SU-DHL-6 (cell line): ENCODE measurements at regions not wholly inside any gene's neighbourhood (a gene's known extent, or its start where the extent isn't known, plus 50 kb on each side); places are given as distances from the start of the nearest gene placed in this dataset.

ENCODE experiments used
- H2AFZ ChIP-seq: fragments of 200-600 bp; sonication (generic); 2 replicates; pipeline ENCODE4 v1.6.1; 2014; ENCODE audit warnings: low read depth, mild to moderate bottlenecking, moderate library complexity, mixed read lengths, antibody characterized with exemption, low read length; ENCODE audit not compliant: severe bottlenecking
- H3F3A ChIP-seq: fragments of 200-600 bp; shearing (Covaris generic); 2 replicates; pipeline ENCODE4 v1.6.0; 2016; ENCODE audit warnings: antibody characterized with exemption, mild to moderate bottlenecking; ENCODE audit not compliant: insufficient read depth
- H3K27ac ChIP-seq: fragments of 200-600 bp; sonication (generic); 2 replicates; pipeline ENCODE4 v1.5.1; 2016; ENCODE audit warnings: low read depth, mild to moderate bottlenecking, low read length, moderate library complexity, mixed read lengths
- H3K27me3 ChIP-seq: fragments of 200-600 bp; sonication (generic), shearing (Covaris generic); 2 replicates; pipeline ENCODE4 v1.6.0; 2014; ENCODE audit warnings: mild to moderate bottlenecking, low read length
- H3K36me3 ChIP-seq: fragments of 200-600 bp; sonication (generic); 2 replicates; pipeline ENCODE4 v1.6.1; 2014; ENCODE audit warnings: mild to moderate bottlenecking, low read length, mixed read lengths
- H3K4me2 ChIP-seq: fragments of 300-600, 200-600 bp; shearing (Covaris generic), sonication (generic); 2 replicates; pipeline ENCODE4 v1.6.0; 2014; ENCODE audit warnings: low read length, low read depth, mild to moderate bottlenecking; ENCODE audit not compliant: poor library complexity, severe bottlenecking
- H3K4me3 ChIP-seq: fragments of 200-600 bp; sonication (generic); 2 replicates; pipeline ENCODE4 v1.5.1; 2014; ENCODE audit warnings: antibody characterized with exemption, low read length, mild to moderate bottlenecking, mixed read lengths; ENCODE audit not compliant: insufficient read depth, poor library complexity, severe bottlenecking
- H3K79me2 ChIP-seq: fragments of 200-600 bp; sonication (generic); 2 replicates; pipeline ENCODE4 v1.6.1; 2014; ENCODE audit warnings: mild to moderate bottlenecking, low read length, moderate library complexity; ENCODE audit not compliant: insufficient read depth
- H3K9ac ChIP-seq: fragments of 200-600 bp; sonication (generic); 2 replicates; pipeline ENCODE4 v1.7.0; 2014; ENCODE audit warnings: mild to moderate bottlenecking, low read length
- H3K9me2 ChIP-seq: fragments of 200-600 bp; sonication (generic); replicated peaks from 2 replicates; pipeline ENCODE4 v1.6.1; 2014; ENCODE audit warnings: low read length; ENCODE audit not compliant: insufficient read depth
- H3K9me3 ChIP-seq: fragments of 200-600 bp; sonication (generic); 2 replicates; pipeline ENCODE4 v1.6.1; 2014; ENCODE audit warnings: low read length, mixed read lengths; ENCODE audit not compliant: insufficient read depth
- H4K20me1 ChIP-seq: fragments of 200-600 bp; sonication (generic); 2 replicates; pipeline ENCODE4 v1.6.1; 2014; ENCODE audit warnings: low read depth, mild to moderate bottlenecking, antibody characterized with exemption, low read length, moderate library complexity, mixed read lengths
- CTCF ChIP-seq: fragments of 200-600 bp; sonication (generic); IDR thresholded peaks from one replicate; pipeline ENCODE4 v1.5.1; 2017; ENCODE audit warnings: antibody characterized with exemption, mild to moderate bottlenecking, low read length, moderate library complexity; ENCODE audit not compliant: insufficient read depth, poor library complexity, severe bottlenecking
- EZH2phosphoT487 ChIP-seq: fragments of 200-600 bp; sonication (generic), shearing (Covaris generic); conservative IDR thresholded peaks from 2 replicates; pipeline ENCODE4 v1.6.1; 2018; ENCODE audit warnings: mild to moderate bottlenecking, antibody characterized with exemption, low read length, moderate library complexity, mixed read lengths

DNA sequence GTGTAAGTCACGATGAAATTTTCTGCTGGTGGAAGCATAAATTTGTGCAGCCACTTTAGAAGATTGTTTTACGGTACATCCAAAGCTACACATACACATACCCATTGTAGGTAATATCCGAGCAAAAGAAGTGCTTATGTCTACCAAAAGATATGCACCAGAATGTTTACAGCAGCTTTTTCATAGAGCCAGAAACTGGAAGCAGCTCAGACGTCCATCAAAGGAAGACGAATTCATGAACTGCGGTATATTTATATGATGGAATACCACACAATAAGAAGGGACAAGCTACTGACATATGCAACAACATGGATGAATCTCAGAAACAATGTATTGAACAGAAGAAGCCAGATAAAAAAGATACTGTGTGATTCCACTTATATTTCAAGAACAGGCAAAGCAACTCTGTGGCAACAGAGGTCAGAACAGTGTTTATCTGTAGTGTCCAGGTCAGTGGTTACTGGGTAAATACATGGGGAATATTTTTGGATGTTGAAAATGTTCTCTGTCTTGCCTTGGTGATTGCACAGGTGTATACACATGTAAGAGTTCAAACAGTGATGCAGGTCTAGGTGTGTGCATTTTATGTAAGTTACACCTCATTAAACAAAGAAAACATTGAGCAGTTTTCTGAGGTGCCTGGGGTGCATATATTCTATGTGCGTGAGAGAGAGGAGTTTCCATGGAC is 51.9 kb upstream of the EXOC2 start:
- TF ChIP-seq EZH2phosphoT487 (no peak), CTCF (no peak)
- no peaks in the 10 kb centered on the region for H3K79me2 ChIP-seq
- no peak overlapping the region for H3K27ac ChIP-seq
- no peaks in the 10 kb centered on the region for H3K9me2 ChIP-seq
- H3K9me3 ChIP-seq: no peaks in the 10 kb centered on the region
- H2AFZ ChIP-seq: no peak overlapping the region
- H3K27me3 ChIP-seq: no peaks in the 10 kb centered on the region
- no peaks in the 10 kb centered on the region for H4K20me1 ChIP-seq
- no peaks in the 10 kb centered on the region for H3F3A ChIP-seq
- no peak overlapping the region for H3K4me3 ChIP-seq
- no peak overlapping the region for H3K4me2 ChIP-seq
- H3K9ac ChIP-seq: no peak overlapping the region
- H3K36me3 ChIP-seq: no peaks in the 10 kb centered on the region

DNA sequence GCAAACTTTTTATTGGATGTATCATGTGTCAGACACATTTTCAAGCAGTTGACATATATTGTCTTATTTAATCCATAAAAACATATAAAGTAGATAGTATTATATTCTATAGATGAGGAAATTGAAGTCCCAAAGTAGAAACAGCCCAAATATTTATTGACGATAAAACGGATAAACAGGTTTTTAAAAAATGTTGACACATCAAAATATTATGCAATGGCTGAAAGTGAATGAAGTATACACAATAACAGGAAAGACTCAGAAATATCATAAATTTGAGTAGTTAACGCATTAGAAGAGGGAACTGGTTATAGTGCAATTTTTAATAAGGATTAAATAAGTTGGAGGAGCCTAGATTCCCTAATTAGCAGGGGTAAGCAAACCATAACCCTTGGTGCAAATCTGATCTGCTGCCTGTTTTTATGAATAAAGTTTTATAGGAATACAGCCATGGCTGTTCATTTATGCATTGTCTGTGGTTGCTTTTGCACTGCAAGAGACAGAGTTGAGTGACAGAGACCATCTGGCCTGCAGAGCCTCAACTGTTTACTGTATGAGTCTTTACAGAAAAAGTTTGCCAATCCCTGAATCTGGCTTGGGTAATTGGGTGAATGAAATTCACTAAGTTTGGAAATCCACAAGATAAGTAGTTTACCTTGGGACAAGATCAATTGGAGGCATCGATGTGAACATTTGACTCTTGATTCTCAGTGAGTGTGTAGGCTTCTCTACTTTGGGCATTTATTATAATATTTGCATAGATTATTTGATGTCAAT is 50.6 kb upstream of the EXOC2 start:
- TF ChIP-seq EZH2phosphoT487 (no peak), CTCF (no peak)
- H3K27me3 ChIP-seq: no peaks in the 10 kb centered on the region
- no peaks in the 10 kb centered on the region for H3K9me2 ChIP-seq
- no peaks in the 10 kb centered on the region; the same call in 1 of the 2 replicates for H4K20me1 ChIP-seq
- H3K9me3 ChIP-seq: no peaks in the 10 kb centered on the region
- H3K79me2 ChIP-seq: no peaks in the 10 kb centered on the region
- H3K27ac ChIP-seq: no peak overlapping the region
- H3F3A ChIP-seq: no peaks in the 10 kb centered on the region
- no peak overlapping the region for H3K4me3 ChIP-seq
- H3K36me3 ChIP-seq: no peaks in the 10 kb centered on the region
- no peak overlapping the region for H2AFZ ChIP-seq
- H3K9ac ChIP-seq: no peak overlapping the region
- H3K4me2 ChIP-seq: no peak overlapping the region
